Kidney (tissue), 13 donors: ENCODE measurements at regions not wholly inside any gene's neighbourhood (a gene's known extent, or its start where the extent isn't known, plus 50 kb on each side); places are given as distances from the start of the nearest gene placed in this dataset.

ENCODE experiments used
- DNase-seq, 5 donors: peaks; one replicate each; pipeline ENCODE4 v3.0.0-alpha.2; 2013 to 2020
- FAIRE-seq: peaks from 2 replicates; lab custom pipeline; 2012; peaks lifted over from hg19 to GRCh38; lab: Jason Lieb, UNC
- H3K27ac ChIP-seq, 2 donors: one replicate each; pipeline ENCODE4 v1.7.0; 2013; ENCODE audit warnings: low read depth in 2 of 2, low read length in 2 of 2, inconsistent platforms in 1 of 2
- H3K27me3 ChIP-seq: one replicate; pipeline ENCODE4 v1.7.1; 2013; ENCODE audit warnings: low read length, inconsistent platforms; ENCODE audit not compliant: control insufficient read depth, insufficient read depth
- H3K36me3 ChIP-seq, 3 donors: one replicate each; pipeline versions ENCODE4 v1.7.0 to v1.7.1; 2013; ENCODE audit warnings: low read length in 3 of 3, control low read depth in 1 of 3, inconsistent platforms in 1 of 3; ENCODE audit not compliant: insufficient read depth in 3 of 3, control insufficient read depth in 2 of 3
- H3K4me1 ChIP-seq, 3 donors: one replicate each; pipeline versions ENCODE4 v1.7.0 to v1.7.1; 2013; ENCODE audit warnings: low read length in 3 of 3, inconsistent platforms in 1 of 3, low read depth in 1 of 3; ENCODE audit not compliant: control insufficient read depth in 2 of 3, insufficient read depth in 2 of 3
- H3K4me3 ChIP-seq, 3 donors: one replicate each; pipeline versions ENCODE4 v1.7.0 to v1.8.1; 2013; ENCODE audit warnings: low read length in 3 of 3, control low read depth in 1 of 3, inconsistent platforms in 1 of 3
- H3K9ac ChIP-seq, 3 donors: one replicate each; pipeline versions ENCODE4 v1.7.0 to v1.7.1; 2013; ENCODE audit warnings: low read length in 3 of 3, control low read depth in 1 of 3, inconsistent platforms in 1 of 3
- H3K9me3 ChIP-seq, 3 donors: one replicate each; pipeline versions ENCODE4 v1.7.0 to v1.7.1; 2013; ENCODE audit warnings: low read length in 3 of 3, control low read depth in 1 of 3, inconsistent platforms in 1 of 3; ENCODE audit not compliant: control insufficient read depth in 2 of 3, insufficient read depth in 1 of 3
- CTCF ChIP-seq: IDR thresholded peaks from 3 replicates; pipeline ENCODE4 v1.5.1; 2012; ENCODE audit warnings: mild to moderate bottlenecking, moderate library complexity, borderline replicate concordance; ENCODE audit not compliant: insufficient read depth; ENCODE audit errors: extremely low read depth
- intact Hi-C: fragments of 100-400 bp; cut with DNase I; formaldehyde crosslinking; loops from one replicate; pipeline ENCODE4 v1.11.1; 2022
- donor health status: control.
- donor health status: control.
- donor health status: control.
- donor health status: control.
- donor health status: control.
- donor health status: DM: yes; HTN: yes; CAD: no.
- donor health status: Normal renal cell carcinoma (clear cell type).

GRCh38 chr2:150159300-150159699, 328.2 kb downstream of the RND3 start:
- no peak overlapping the region for H3K9ac ChIP-seq
- FAIRE-seq: no peak
- H3K4me1 ChIP-seq: no peaks in the 10 kb centered on the region
- no peaks in the 10 kb centered on the region for H3K27me3 ChIP-seq
- intact Hi-C loops: no loop called here
- no peak overlapping the region for H3K4me3 ChIP-seq
- H3K9me3 ChIP-seq: no peaks in the 10 kb centered on the region
- no peak for TF ChIP-seq CTCF
- DNase-seq: no peak
- no peak overlapping the region for H3K27ac ChIP-seq
- no peaks in the 10 kb centered on the region for H3K36me3 ChIP-seq

GRCh38 chr2:150156876-150157275, 330.6 kb downstream of the RND3 start:
- FAIRE-seq: no peak
- no peaks in the 10 kb centered on the region for H3K9me3 ChIP-seq
- intact Hi-C loops: no loop called here
- no peaks in the 10 kb centered on the region for H3K27me3 ChIP-seq
- no peak overlapping the region for H3K27ac ChIP-seq
- DNase-seq: no peak
- no peak overlapping the region for H3K9ac ChIP-seq
- TF ChIP-seq CTCF: no peak
- no peaks in the 10 kb centered on the region for H3K4me1 ChIP-seq
- H3K4me3 ChIP-seq: no peak overlapping the region
- H3K36me3 ChIP-seq: no peaks in the 10 kb centered on the region

GRCh38 chr2:150156415-150156814, 331.1 kb downstream of the RND3 start:
- intact Hi-C loops: no loop called here
- H3K9me3 ChIP-seq: no peaks in the 10 kb centered on the region
- no peaks in the 10 kb centered on the region for H3K4me1 ChIP-seq
- FAIRE-seq (no peak), DNase-seq (no peak)
- TF ChIP-seq CTCF: no peak
- no peak overlapping the region for H3K27ac ChIP-seq
- H3K4me3 ChIP-seq: no peak overlapping the region
- H3K9ac ChIP-seq: no peak overlapping the region
- H3K27me3 ChIP-seq: no peaks in the 10 kb centered on the region
- no peaks in the 10 kb centered on the region for H3K36me3 ChIP-seq

DNA sequence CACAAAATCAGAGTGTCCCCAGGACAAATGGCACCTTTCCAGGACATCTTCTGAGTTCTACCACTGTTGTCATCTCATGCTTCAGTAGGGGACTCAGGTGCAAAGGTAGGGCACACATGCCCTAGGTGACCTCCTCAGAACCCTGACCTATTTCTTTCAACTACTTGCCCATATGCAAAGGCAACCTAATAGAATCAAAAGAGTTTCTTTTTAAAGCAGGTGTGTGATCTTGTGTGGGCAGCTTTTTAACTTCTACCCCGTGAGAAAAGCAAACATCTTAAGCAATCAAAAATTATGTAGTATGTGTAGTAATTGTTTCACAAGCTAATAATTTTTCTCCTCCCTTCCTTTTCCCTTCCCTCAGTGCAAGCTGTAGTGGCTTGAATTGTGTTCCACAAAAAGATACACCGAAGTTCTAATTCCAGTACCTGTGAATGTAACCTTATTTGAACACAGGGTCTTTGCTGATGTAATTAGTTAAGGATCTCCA, 333.1 kb downstream of the RND3 start:
- no peaks in the 10 kb centered on the region for H3K36me3 ChIP-seq
- DNase-seq (no peak), FAIRE-seq (no peak)
- no peaks in the 10 kb centered on the region for H3K9me3 ChIP-seq
- TF ChIP-seq CTCF: no peak
- H3K27me3 ChIP-seq: no peaks in the 10 kb centered on the region
- H3K27ac ChIP-seq: no peak overlapping the region
- H3K9ac ChIP-seq: no peak overlapping the region
- no peak overlapping the region for H3K4me3 ChIP-seq
- intact Hi-C loops: no loop called here
- no peaks in the 10 kb centered on the region for H3K4me1 ChIP-seq
